ENCODE measurements at regions not wholly inside any gene's neighbourhood (a gene's known extent, or its start where the extent isn't known, plus 50 kb on each side); places are given as distances from the start of the nearest gene placed in this dataset.

GRCh38 chr6:4398791-4399190 is 263.4 kb upstream of the ECI2 start:
- TF ChIP-seq, protein P1, sequence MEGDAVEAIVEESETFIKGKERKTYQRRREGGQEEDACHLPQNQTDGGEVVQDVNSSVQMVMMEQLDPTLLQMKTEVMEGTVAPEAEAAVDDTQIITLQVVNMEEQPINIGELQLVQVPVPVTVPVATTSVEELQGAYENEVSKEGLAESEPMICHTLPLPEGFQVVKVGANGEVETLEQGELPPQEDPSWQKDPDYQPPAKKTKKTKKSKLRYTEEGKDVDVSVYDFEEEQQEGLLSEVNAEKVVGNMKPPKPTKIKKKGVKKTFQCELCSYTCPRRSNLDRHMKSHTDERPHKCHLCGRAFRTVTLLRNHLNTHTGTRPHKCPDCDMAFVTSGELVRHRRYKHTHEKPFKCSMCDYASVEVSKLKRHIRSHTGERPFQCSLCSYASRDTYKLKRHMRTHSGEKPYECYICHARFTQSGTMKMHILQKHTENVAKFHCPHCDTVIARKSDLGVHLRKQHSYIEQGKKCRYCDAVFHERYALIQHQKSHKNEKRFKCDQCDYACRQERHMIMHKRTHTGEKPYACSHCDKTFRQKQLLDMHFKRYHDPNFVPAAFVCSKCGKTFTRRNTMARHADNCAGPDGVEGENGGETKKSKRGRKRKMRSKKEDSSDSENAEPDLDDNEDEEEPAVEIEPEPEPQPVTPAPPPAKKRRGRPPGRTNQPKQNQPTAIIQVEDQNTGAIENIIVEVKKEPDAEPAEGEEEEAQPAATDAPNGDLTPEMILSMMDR (IDR thresholded peaks at IDR 0.05): no peak
- TF ChIP-seq POLR2A (IDR thresholded peaks at IDR 0.05): no peak

All from body of pancreas (tissue), 4 donors.